ENCODE measurements at regions not wholly inside any gene's neighbourhood (a gene's known extent, or its start where the extent isn't known, plus 50 kb on each side); places are given as distances from the start of the nearest gene placed in this dataset.

DNA sequence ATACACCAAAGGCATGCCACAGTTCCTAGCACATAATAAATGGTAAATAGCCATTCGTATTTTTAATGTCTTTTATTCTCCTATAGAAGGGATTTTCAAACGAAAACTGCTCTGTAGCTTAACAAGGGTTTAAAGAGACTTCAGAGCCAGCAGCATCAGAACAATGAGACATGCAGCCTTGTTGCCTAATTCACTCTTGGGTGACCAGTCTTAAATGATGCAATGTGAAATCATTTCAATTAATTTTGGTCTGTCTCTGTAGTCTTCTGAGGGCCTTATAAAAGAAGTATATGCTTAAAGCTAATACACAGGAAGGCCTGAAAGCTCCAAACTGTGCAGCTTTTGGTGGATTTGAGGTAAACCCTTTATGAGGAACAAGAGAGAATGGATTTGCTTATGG, 888.8 kb upstream of the WWC1 start:
- TF ChIP-seq, protein P1, sequence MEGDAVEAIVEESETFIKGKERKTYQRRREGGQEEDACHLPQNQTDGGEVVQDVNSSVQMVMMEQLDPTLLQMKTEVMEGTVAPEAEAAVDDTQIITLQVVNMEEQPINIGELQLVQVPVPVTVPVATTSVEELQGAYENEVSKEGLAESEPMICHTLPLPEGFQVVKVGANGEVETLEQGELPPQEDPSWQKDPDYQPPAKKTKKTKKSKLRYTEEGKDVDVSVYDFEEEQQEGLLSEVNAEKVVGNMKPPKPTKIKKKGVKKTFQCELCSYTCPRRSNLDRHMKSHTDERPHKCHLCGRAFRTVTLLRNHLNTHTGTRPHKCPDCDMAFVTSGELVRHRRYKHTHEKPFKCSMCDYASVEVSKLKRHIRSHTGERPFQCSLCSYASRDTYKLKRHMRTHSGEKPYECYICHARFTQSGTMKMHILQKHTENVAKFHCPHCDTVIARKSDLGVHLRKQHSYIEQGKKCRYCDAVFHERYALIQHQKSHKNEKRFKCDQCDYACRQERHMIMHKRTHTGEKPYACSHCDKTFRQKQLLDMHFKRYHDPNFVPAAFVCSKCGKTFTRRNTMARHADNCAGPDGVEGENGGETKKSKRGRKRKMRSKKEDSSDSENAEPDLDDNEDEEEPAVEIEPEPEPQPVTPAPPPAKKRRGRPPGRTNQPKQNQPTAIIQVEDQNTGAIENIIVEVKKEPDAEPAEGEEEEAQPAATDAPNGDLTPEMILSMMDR (IDR thresholded peaks at IDR 0.05; ENCODE audit: insufficient read depth, low read length, poor library complexity, severe bottlenecking), result no peak
- TF ChIP-seq EZH2phosphoT487 (conservative IDR thresholded peaks at IDR 0.05; ENCODE audit: low read length), result no peak

Data from SU-DHL-6 (cell line).